ENCODE measurements at regions not wholly inside any gene's neighbourhood (a gene's known extent, or its start where the extent isn't known, plus 50 kb on each side); places are given as distances from the start of the nearest gene placed in this dataset.

GRCh38 chr1:191669629-191670028 is 488.6 kb upstream of the RGS18 start:
- Histone ChIP-seq H3K9me1 (ENCODE audit: control insufficient read depth, insufficient read depth, low read length) (no peaks in the 10 kb centered on the region), H3K27ac (ENCODE audit: extremely low read depth, low read depth, low read length) (no peak overlapping the region), H3K27me3 (ENCODE audit: control insufficient read depth in 2 of 2, insufficient read depth in 2 of 2, low read length in 2 of 2) (no peaks in the 10 kb centered on the region), H3K4me1 (replicated peaks in 1 of 2; ENCODE audit: control insufficient read depth in 2 of 2, insufficient read depth in 2 of 2, low read length in 2 of 2) (no peaks in the 10 kb centered on the region), H3K9ac (ENCODE audit: insufficient read depth in 1 of 2, low read depth in 2 of 2, low read length in 2 of 2) (no peak overlapping the region), H4K20me1 (replicated peaks; ENCODE audit: control insufficient read depth, insufficient read depth, low read length) (no peaks in the 10 kb centered on the region), H3K4me3 (no peak overlapping the region), H3K9me3 (replicated peaks; ENCODE audit: control insufficient read depth, insufficient read depth, low read depth, low read length) (no peaks in the 10 kb centered on the region), H3K36me3 (ENCODE audit: control insufficient read depth, insufficient read depth, low read length) (no peaks in the 10 kb centered on the region), H3K4me2 (ENCODE audit: insufficient read depth, low read length) (no peak overlapping the region), H2AFZ (ENCODE audit: low read depth, low read length) (no peak overlapping the region), H3K79me2 (ENCODE audit: control insufficient read depth, insufficient read depth, low read length) (no peaks in the 10 kb centered on the region)
- CTCF ChIA-PET (ENCODE audit: low intra/inter-chr PET ratio), result no interaction called here
- in situ Hi-C loops (cut with MboI), result no loop called here
- no peak for FAIRE-seq
- no peak for ATAC-seq
- no TSS peak for BruUV-seq (replicated peaks)
- WGBS (ENCODE audit: insufficient coverage, low coverage, missing lambda C conversion rate), result 24% methylated on average over 2 of the region's 2 CpGs
- intact Hi-C loops (cut with micrococcal nuclease), result no loop called here
- DNase-seq (ENCODE audit: extremely low read depth in 1 of 4, low spot score in 3 of 4), result no peak
- POLR2A ChIA-PET, result no interaction called here
- no peak for TF ChIP-seq DDX20 (tag; IDR thresholded peaks at IDR 0.05; ENCODE audit: low read depth)
- no peak for TF ChIP-seq YBX1 (IDR thresholded peaks at IDR 0.05)
- TF ChIP-seq, protein P1, sequence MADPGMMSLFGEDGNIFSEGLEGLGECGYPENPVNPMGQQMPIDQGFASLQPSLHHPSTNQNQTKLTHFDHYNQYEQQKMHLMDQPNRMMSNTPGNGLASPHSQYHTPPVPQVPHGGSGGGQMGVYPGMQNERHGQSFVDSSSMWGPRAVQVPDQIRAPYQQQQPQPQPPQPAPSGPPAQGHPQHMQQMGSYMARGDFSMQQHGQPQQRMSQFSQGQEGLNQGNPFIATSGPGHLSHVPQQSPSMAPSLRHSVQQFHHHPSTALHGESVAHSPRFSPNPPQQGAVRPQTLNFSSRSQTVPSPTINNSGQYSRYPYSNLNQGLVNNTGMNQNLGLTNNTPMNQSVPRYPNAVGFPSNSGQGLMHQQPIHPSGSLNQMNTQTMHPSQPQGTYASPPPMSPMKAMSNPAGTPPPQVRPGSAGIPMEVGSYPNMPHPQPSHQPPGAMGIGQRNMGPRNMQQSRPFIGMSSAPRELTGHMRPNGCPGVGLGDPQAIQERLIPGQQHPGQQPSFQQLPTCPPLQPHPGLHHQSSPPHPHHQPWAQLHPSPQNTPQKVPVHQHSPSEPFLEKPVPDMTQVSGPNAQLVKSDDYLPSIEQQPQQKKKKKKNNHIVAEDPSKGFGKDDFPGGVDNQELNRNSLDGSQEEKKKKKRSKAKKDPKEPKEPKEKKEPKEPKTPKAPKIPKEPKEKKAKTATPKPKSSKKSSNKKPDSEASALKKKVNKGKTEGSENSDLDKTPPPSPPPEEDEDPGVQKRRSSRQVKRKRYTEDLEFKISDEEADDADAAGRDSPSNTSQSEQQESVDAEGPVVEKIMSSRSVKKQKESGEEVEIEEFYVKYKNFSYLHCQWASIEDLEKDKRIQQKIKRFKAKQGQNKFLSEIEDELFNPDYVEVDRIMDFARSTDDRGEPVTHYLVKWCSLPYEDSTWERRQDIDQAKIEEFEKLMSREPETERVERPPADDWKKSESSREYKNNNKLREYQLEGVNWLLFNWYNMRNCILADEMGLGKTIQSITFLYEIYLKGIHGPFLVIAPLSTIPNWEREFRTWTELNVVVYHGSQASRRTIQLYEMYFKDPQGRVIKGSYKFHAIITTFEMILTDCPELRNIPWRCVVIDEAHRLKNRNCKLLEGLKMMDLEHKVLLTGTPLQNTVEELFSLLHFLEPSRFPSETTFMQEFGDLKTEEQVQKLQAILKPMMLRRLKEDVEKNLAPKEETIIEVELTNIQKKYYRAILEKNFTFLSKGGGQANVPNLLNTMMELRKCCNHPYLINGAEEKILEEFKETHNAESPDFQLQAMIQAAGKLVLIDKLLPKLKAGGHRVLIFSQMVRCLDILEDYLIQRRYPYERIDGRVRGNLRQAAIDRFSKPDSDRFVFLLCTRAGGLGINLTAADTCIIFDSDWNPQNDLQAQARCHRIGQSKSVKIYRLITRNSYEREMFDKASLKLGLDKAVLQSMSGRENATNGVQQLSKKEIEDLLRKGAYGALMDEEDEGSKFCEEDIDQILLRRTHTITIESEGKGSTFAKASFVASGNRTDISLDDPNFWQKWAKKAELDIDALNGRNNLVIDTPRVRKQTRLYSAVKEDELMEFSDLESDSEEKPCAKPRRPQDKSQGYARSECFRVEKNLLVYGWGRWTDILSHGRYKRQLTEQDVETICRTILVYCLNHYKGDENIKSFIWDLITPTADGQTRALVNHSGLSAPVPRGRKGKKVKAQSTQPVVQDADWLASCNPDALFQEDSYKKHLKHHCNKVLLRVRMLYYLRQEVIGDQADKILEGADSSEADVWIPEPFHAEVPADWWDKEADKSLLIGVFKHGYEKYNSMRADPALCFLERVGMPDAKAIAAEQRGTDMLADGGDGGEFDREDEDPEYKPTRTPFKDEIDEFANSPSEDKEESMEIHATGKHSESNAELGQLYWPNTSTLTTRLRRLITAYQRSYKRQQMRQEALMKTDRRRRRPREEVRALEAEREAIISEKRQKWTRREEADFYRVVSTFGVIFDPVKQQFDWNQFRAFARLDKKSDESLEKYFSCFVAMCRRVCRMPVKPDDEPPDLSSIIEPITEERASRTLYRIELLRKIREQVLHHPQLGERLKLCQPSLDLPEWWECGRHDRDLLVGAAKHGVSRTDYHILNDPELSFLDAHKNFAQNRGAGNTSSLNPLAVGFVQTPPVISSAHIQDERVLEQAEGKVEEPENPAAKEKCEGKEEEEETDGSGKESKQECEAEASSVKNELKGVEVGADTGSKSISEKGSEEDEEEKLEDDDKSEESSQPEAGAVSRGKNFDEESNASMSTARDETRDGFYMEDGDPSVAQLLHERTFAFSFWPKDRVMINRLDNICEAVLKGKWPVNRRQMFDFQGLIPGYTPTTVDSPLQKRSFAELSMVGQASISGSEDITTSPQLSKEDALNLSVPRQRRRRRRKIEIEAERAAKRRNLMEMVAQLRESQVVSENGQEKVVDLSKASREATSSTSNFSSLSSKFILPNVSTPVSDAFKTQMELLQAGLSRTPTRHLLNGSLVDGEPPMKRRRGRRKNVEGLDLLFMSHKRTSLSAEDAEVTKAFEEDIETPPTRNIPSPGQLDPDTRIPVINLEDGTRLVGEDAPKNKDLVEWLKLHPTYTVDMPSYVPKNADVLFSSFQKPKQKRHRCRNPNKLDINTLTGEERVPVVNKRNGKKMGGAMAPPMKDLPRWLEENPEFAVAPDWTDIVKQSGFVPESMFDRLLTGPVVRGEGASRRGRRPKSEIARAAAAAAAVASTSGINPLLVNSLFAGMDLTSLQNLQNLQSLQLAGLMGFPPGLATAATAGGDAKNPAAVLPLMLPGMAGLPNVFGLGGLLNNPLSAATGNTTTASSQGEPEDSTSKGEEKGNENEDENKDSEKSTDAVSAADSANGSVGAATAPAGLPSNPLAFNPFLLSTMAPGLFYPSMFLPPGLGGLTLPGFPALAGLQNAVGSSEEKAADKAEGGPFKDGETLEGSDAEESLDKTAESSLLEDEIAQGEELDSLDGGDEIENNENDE (IDR thresholded peaks at IDR 0.05; ENCODE audit: low read depth, low read length), result no peak
- no peak for TF ChIP-seq MXI1 (IDR thresholded peaks at IDR 0.05; ENCODE audit: low read depth, low read length)
- TF ChIP-seq FOXP1 (CRISPR knock-in tag; IDR thresholded peaks at IDR 0.05), result no peak
- no peak for TF ChIP-seq THRAP3 (IDR thresholded peaks at IDR 0.05; ENCODE audit: borderline replicate concordance)
- TF ChIP-seq ZNF444 (CRISPR knock-in tag; IDR thresholded peaks at IDR 0.05), result no peak
- no peak for TF ChIP-seq FOXM1 (IDR thresholded peaks at IDR 0.05; ENCODE audit: low read depth)
- TF ChIP-seq FOXM1 (CRISPR knock-in tag; IDR thresholded peaks at IDR 0.05; ENCODE audit: low read depth), result no peak
- no peak for TF ChIP-seq ZNF23 (CRISPR knock-in tag; IDR thresholded peaks at IDR 0.05)
- TF ChIP-seq ZNF175 (CRISPR knock-in tag; IDR thresholded peaks at IDR 0.05; ENCODE audit: low read depth), result no peak
- TF ChIP-seq VEZF1 (CRISPR knock-in tag; IDR thresholded peaks at IDR 0.05), result no peak
- TF ChIP-seq SLC30A9 (CRISPR knock-in tag; IDR thresholded peaks at IDR 0.05), result no peak
